Ovary (tissue), 7 donors: ENCODE measurements at regions not wholly inside any gene's neighbourhood (a gene's known extent, or its start where the extent isn't known, plus 50 kb on each side); places are given as distances from the start of the nearest gene placed in this dataset.

ENCODE experiments used
- DNase-seq, 5 donors: peaks; one replicate each; pipeline ENCODE4 v3.0.0-alpha.2; 2019 to 2020
- H3K27ac ChIP-seq, 2 donors: fragments of 200-600 bp; one replicate each; pipeline versions ENCODE4 v1.5.1 to v1.8.0; 2019 to 2022
- H3K27me3 ChIP-seq: fragments of 200-600 bp; one replicate; pipeline ENCODE4 v1.8.0; 2022
- H3K36me3 ChIP-seq: fragments of 200-600 bp; sonication (generic); one replicate; pipeline ENCODE4 v1.5.1; 2019
- H3K4me1 ChIP-seq: one replicate; pipeline ENCODE4 v1.8.1; 2013; ENCODE audit warnings: mild to moderate bottlenecking, moderate library complexity; ENCODE audit not compliant: insufficient read depth
- H3K4me3 ChIP-seq: fragments of 200-600 bp; sonication (generic); one replicate; pipeline ENCODE4 v1.5.1; 2017
- H3K9me3 ChIP-seq, 2 donors: fragments of 200-600 bp in 1 of 2; sonication (generic) in 1 of 2; one replicate each; pipeline versions ENCODE4 v1.5.1 to v1.8.1; 2013 to 2019; ENCODE audit warnings: mild to moderate bottlenecking in 1 of 2, moderate library complexity in 1 of 2
- CTCF ChIP-seq, 3 donors: fragments of 450-650 bp in 2 of 3; fragments of 200-600 bp in 1 of 3; IDR thresholded peaks; one replicate each; pipeline versions ENCODE4 v1.5.1 to v1.8.0; 2016 to 2022; ENCODE audit warnings: antibody characterized with exemption in 3 of 3, mild to moderate bottlenecking in 1 of 3
- EP300 ChIP-seq: sonication (generic); formaldehyde crosslinking; IDR thresholded peaks from one replicate; pipeline ENCODE4 v1.6.1; 2017; ENCODE audit warnings: antibody characterized with exemption
- POLR2A ChIP-seq: fragments of 450-650 bp; IDR thresholded peaks from one replicate; pipeline ENCODE4 v1.6.1; 2017; ENCODE audit warnings: antibody characterized with exemption, mild to moderate bottlenecking, moderate library complexity
- WGBS, 3 donors: extraction: QIAGEN DNeasy Blood & Tissue Kit in 1 of 3; methylation state at CpG; one replicate each; pipeline versions ENCODE4 v1.1.5 to v1.1.7; 2013 to 2017; 5-methylcytosine and 5-hydroxymethylcytosine counted together
- intact Hi-C, 4 donors: fragments of 100-400 bp; cut with DNase I; formaldehyde crosslinking; loops; one replicate each; pipeline versions ENCODE4 v1.11.0 to v1.15.1; 2022 to 2023
- donor health status: DM: no; HTN: no; CAD: no; lungs with moderate emphysema.
- donor health status: DM: no; HTN: no; CAD: no.
- donor health status: Bipolar disorder and iron deficiency.
- donor health status: DM: no; HTN: no; CAD: no.
- donor health status: DM: yes; HTN: yes; CAD: no.

GRCh38 chr2:76193089-76193488 lies 482.4 kb upstream of the GCFC2 start:
- no peaks in the 10 kb centered on the region for H3K4me1 ChIP-seq
- no peaks in the 10 kb centered on the region for H3K9me3 ChIP-seq
- 73 to 84% (median 75%) methylated on average over 3 of the region's 3 CpGs for WGBS, 3 donors
- H3K27ac ChIP-seq = no peak overlapping the region
- H3K27me3 ChIP-seq = no peaks in the 10 kb centered on the region
- no peak overlapping the region for H3K4me3 ChIP-seq
- DNase-seq = no peak
- no peaks in the 10 kb centered on the region for H3K36me3 ChIP-seq
- intact Hi-C loops = no loop called here
- TF ChIP-seq EP300 (no peak), CTCF (IDR thresholded peaks at IDR 0.05) (no peak), POLR2A (no peak)

GRCh38 chr2:76188334-76189008 lies 477.8 kb upstream of the GCFC2 start:
- DNase-seq = no peak
- Histone ChIP-seq H3K36me3 (no peaks in the 10 kb centered on the region), H3K4me3 (no peak overlapping the region), H3K4me1 (no peaks in the 10 kb centered on the region), H3K9me3 (no peaks in the 10 kb centered on the region), H3K27me3 (no peaks in the 10 kb centered on the region), H3K27ac (no peak overlapping the region)
- whole genome bisulfite sequencing, 3 donors = 65 to 73% (median 67%) methylated on average over 4 of the region's 4 CpGs
- intact Hi-C loops = no loop called here
- no peak for TF ChIP-seq CTCF (IDR thresholded peaks at IDR 0.05)
- TF ChIP-seq POLR2A = no peak
- no peak for TF ChIP-seq EP300

- H3K9me3 ChIP-seq = no peaks in the 10 kb centered on the region
- H3K36me3 ChIP-seq = no peaks in the 10 kb centered on the region
- no peaks in the 10 kb centered on the region for H3K4me1 ChIP-seq
- H3K4me3 ChIP-seq = no peak overlapping the region
- H3K27ac ChIP-seq = no peak overlapping the region
- no peak for DNase-seq
- 72 to 78% (median 74%) methylated on average over 1 of the region's 1 CpG for WGBS, 3 donors
- intact Hi-C loops = no loop called here
- no peak for TF ChIP-seq EP300
- TF ChIP-seq CTCF (IDR thresholded peaks at IDR 0.05) = no peak
- TF ChIP-seq POLR2A = no peak
- H3K27me3 ChIP-seq = no peaks in the 10 kb centered on the region
Measured at GRCh38 chr2:76187415-76187814, 476.7 kb upstream of the GCFC2 start.

- no peak overlapping the region for H3K27ac ChIP-seq
- TF ChIP-seq CTCF (IDR thresholded peaks at IDR 0.05) = no peak
- TF ChIP-seq POLR2A = no peak
- no peak for TF ChIP-seq EP300
- intact Hi-C loops = no loop called here
- H3K4me3 ChIP-seq = no peak overlapping the region
- no peaks in the 10 kb centered on the region for H3K4me1 ChIP-seq
- no peaks in the 10 kb centered on the region for H3K27me3 ChIP-seq
- WGBS, 3 donors = 79 to 92% (median 88%) methylated on average over 1 of the region's 1 CpG
- DNase-seq = no peak
- no peaks in the 10 kb centered on the region for H3K36me3 ChIP-seq
- no peaks in the 10 kb centered on the region for H3K9me3 ChIP-seq
Measured at GRCh38 chr2:76180676-76181075, 470.0 kb upstream of the GCFC2 start.
